HG02798 (cell line): ENCODE measurements at regions not wholly inside any gene's neighbourhood (a gene's known extent, or its start where the extent isn't known, plus 50 kb on each side); places are given as distances from the start of the nearest gene placed in this dataset.
"Not testable (repeated sequence)": the region's sequence is repeated elsewhere in the genome, so short reads cannot be mapped to it uniquely, and the experiment has no call there.

ENCODE experiments used
- ATAC-seq: cut with Tn5 transposase; IDR thresholded peaks from one replicate; pipeline ENCODE4 v1.9.1; 2021; ENCODE audit warnings: mild to moderate bottlenecking; ENCODE audit not compliant: unreplicated experiment, poor library complexity

GRCh38 chr6:8361259-8361658 is 74.1 kb downstream of the SLC35B3 start:
- ATAC-seq = no peak

GRCh38 chr6:8352966-8353340 is 82.4 kb downstream of the SLC35B3 start:
- ATAC-seq = no peak

- no peak for ATAC-seq
Measured at GRCh38 chr6:8352335-8352965, 82.9 kb downstream of the SLC35B3 start.

- ATAC-seq = no peak
Measured at GRCh38 chr6:8343600-8343999, 91.7 kb downstream of the SLC35B3 start.

- no peak for ATAC-seq
Measured at GRCh38 chr6:8342241-8342819, 93.0 kb downstream of the SLC35B3 start.

- ATAC-seq = peak; percentile 67
Measured at GRCh38 chr6:8337147-8337546, 98.2 kb downstream of the SLC35B3 start.

GRCh38 chr6:8336406-8337057 is 98.8 kb downstream of the SLC35B3 start:
- peak; percentile 25 for ATAC-seq

- ATAC-seq = no peak
Measured at GRCh38 chr6:8335896-8336295, 99.4 kb downstream of the SLC35B3 start.

GRCh38 chr6:8335381-8335780 is 100.0 kb downstream of the SLC35B3 start:
- no peak for ATAC-seq

GRCh38 chr6:8334113-8334512 is 101.2 kb downstream of the SLC35B3 start:
- ATAC-seq = no peak

- ATAC-seq = no peak
Measured at GRCh38 chr6:8329562-8329961, 105.8 kb downstream of the SLC35B3 start.

- ATAC-seq = no peak
Measured at GRCh38 chr6:8325743-8326142, 109.6 kb downstream of the SLC35B3 start.

GRCh38 chr6:8322659-8323058 is 112.7 kb downstream of the SLC35B3 start:
- ATAC-seq = no peak

- ATAC-seq = no peak
Measured at GRCh38 chr6:8321671-8322404, 113.5 kb downstream of the SLC35B3 start.

GRCh38 chr6:8315154-8315553 is 120.2 kb downstream of the SLC35B3 start:
- no peak for ATAC-seq

GRCh38 chr6:8301502-8301901 is 133.8 kb downstream of the SLC35B3 start:
- no peak for ATAC-seq

- ATAC-seq = no peak
Measured at GRCh38 chr6:8299034-8299433, 136.3 kb downstream of the SLC35B3 start.

- ATAC-seq = not testable (repeated sequence)
Measured at GRCh38 chr6:8282946-8283345, 152.4 kb downstream of the SLC35B3 start.

GRCh38 chr6:8282380-8282779 is 153.0 kb downstream of the SLC35B3 start:
- ATAC-seq = no peak

GRCh38 chr6:8279041-8279805 is 156.1 kb downstream of the SLC35B3 start:
- no peak for ATAC-seq
